OCI-LY1 (cell line): ENCODE measurements at regions not wholly inside any gene's neighbourhood (a gene's known extent, or its start where the extent isn't known, plus 50 kb on each side); places are given as distances from the start of the nearest gene placed in this dataset.

Source experiments
- CTCF ChIP-seq: fragments of 200-600 bp; sonication (generic), shearing (Covaris generic); IDR thresholded peaks from 2 replicates; pipeline ENCODE4 v1.5.1; 2017; ENCODE audit warnings: mild to moderate bottlenecking, antibody characterized with exemption, low read length, moderate library complexity, mixed read lengths
- EZH2 ChIP-seq: fragments of 200-600 bp; sonication (generic), shearing (Covaris generic); IDR thresholded peaks from 2 replicates; pipeline ENCODE4 v1.8.0; 2017; ENCODE audit warnings: borderline replicate concordance, mixed run types, mild to moderate bottlenecking, antibody characterized with exemption, low read length, moderate library complexity, mixed read lengths

- TF ChIP-seq CTCF (no peak), EZH2 (no peak)
These were observed 660.8 kb downstream of the TMEM121 start for GRCh38 chr14:106187216-106187615.
